HG03457 (cell line): ENCODE measurements at regions not wholly inside any gene's neighbourhood (a gene's known extent, or its start where the extent isn't known, plus 50 kb on each side); places are given as distances from the start of the nearest gene placed in this dataset.

Experiments
- ATAC-seq: cut with Tn5 transposase; IDR thresholded peaks from one replicate; pipeline ENCODE4 v1.9.1; 2021; ENCODE audit warnings: moderate number of reproducible peaks; ENCODE audit not compliant: unreplicated experiment

DNA sequence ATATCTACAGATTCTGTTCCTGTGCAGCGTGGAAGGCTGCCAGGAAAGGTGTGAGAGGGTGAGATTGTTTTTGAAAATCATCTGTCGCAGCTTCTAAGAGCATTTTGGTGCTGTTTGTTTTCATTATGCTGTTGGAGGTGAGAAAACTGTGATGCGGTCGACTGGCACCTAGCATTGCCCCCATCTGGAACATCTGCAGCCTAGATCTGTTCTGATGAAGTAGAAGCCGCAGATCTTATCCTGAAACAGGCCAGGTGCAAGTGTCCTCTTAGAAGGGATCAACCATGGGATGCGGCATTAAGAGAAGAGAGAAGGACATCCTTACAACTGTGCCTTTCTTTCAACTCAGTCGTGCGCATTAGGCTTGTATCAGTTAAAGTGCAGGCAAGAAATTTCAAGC is 167.3 kb downstream of the CDH26 start:
- no peak for ATAC-seq

DNA sequence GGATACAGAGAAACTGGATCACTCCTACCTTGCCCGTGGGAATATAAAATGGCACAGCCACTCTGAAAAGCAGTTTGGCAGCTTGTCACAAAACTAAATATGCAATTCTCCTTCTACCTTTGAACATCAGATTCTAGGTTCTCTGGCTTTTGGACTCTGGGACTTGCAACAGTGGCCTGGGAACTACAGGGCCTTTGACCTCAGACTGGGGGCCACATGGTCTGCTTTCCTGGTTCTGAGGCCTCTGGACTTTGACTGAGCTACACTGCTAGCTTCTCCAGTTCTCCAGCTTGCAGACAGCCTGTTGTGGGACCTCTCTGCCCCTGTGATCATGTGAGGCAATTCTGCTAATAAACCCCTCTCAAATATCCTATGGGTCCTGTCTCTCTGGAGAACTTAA is 168.8 kb downstream of the CDH26 start:
- no peak for ATAC-seq

- ATAC-seq = no peak
Measured at GRCh38 chr20:60131375-60131774, 173.2 kb downstream of the CDH26 start.

DNA sequence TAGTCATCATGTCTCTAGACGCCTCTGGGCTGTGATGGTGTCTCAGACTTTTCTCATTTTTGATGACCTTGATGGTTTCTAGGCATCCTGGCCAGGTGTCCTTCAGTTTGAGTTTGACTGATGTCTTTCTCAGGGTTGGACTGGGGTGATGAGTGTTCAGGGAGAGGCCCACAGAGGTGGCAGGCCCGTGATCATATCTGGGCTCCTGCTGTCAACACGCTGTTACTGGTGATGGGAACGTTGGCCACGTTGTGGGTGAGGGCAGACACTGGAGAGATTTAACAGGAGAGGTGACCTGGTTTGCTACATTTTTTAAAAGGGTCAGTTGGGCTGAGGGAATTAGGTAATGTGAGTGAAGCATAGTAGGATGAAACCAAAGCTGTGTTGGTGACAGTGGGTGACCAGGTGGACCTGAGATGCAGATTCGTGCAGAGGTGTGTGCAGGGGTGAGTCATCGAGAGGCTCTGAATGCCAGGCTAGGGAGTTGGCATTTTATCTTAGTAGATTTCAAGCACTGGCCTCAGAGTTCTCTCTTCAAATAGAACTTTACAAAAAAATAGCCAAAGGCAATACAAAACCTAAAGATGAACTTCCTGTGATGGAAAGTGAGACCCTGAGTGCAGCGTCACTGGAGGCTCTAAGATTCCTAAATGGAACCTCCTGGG is 174.1 kb downstream of the CDH26 start:
- ATAC-seq = no peak

DNA sequence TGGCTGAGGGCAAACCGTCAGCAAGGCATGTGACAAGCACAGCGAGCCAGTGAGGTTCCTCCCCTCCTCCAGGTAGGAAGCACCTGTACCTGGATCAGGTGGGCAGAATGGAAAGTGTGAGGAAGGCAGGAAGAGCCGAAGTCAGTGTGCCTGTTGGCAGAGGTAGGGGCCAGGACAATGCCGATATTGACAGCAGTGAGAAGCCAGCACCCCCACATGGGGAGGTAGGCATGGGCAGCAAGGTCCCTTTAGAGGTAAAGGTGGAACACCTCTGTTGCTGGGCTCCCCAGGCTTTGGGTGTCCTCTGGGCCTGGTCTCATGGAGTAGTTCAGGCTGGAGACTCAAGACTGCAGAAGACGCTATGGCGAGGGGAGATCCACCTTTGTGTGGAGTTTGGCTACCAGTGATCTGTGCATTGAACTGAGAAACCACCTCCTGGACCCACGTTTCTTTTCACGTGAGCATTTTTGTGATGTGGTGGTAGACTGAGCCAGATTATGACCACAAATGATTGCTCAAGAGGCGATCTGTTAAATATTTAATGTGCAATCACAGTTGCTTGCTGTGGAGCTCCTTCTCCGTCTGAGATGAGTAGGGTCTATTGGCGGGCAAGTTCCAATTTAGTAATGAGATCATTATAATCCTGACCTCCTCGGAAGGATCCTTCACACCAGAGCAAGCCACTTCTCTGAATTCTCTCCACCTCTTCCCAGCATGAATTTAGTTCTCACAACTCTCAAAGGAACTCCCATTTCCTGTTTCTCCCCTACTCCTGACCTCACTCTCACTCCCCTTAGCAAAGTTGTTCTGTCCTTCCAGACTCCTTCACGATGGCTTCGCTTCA is 174.8 kb downstream of the CDH26 start:
- ATAC-seq = no peak

GRCh38 chr20:60135276-60135675 is 177.1 kb downstream of the CDH26 start:
- no peak for ATAC-seq

- no peak for ATAC-seq
Measured at GRCh38 chr20:60136645-60137401, 178.6 kb downstream of the CDH26 start.

- no peak for ATAC-seq
Measured at GRCh38 chr20:60137657-60138245, 179.5 kb downstream of the CDH26 start.

DNA sequence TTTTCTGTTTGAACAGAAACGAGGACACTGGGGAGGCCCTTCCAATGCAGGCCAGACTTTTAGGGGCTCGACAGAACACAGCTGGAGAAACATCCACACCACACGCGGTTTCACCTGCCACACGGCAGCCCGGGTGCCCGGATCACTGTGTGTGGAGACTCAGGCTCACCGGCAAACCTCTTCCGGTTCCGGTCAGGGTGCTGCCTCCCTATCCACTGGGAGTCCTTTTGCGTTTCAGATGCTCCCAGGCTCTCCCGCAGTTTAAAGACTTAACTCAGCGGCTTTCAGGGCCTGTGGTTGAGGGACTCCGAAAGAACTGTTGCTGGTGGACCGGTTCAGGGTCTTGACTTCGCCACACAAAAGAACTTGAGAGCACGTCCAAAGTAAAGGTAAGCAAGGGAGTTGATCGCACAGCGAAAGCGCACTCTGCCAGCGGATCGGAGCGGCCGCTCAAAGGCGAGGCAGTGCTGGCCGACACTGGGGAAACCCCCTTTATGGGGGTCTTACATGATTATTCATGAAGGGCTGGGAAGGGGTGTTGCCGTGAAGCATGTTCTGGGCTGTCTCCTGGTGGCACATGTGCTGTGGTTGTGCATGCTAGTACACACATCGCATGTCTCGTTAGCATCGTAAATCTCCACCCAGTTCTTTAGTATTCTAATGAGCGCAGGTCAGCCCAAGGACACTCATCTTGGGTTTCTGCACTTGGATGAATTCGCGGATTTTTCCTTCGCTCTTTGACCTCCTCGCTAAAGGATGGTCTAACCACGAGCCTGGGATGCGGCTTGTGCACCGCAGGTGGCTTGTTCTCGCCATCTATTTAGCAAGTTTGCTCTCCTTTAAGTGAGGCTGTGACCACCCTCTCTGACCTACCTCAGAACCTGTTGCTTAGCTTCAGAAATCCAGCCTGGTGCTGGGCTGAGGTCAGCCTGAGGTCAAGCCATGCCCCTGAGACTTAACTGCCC is 180.3 kb downstream of the CDH26 start:
- no peak for ATAC-seq

- no peak for ATAC-seq
Measured at GRCh38 chr20:60139663-60140446, 181.6 kb downstream of the CDH26 start.

- ATAC-seq = no peak
Measured at GRCh38 chr20:60142587-60142986, 184.4 kb downstream of the CDH26 start.

GRCh38 chr20:60143261-60143842 is 185.1 kb downstream of the CDH26 start:
- ATAC-seq = no peak

- ATAC-seq = no peak
Measured at GRCh38 chr20:60144404-60144803, 186.2 kb downstream of the CDH26 start.

- no peak for ATAC-seq
Measured at GRCh38 chr20:60144974-60145527, 186.8 kb downstream of the CDH26 start.

GRCh38 chr20:60147004-60147403 is 188.8 kb downstream of the CDH26 start:
- no peak for ATAC-seq

DNA sequence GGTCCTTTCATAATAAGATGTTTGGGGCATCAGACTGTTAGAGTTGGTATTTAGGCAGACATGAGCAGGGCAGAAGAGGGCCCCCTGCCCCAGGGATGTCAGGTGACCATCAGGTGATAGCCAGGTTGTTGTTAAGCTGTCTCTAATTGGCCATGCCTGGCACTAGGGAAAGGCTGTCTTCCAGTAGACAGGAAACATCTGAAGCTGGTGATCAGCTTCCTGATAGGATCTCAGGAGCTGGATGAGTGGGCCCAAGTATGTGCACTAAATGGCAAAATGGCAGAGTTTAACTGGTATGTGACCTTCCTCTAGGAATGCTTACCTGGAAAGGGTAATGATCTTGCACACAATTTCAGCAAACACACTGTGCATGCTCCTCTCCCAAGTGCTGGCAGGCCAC is 190.7 kb downstream of the CDH26 start:
- ATAC-seq = no peak

DNA sequence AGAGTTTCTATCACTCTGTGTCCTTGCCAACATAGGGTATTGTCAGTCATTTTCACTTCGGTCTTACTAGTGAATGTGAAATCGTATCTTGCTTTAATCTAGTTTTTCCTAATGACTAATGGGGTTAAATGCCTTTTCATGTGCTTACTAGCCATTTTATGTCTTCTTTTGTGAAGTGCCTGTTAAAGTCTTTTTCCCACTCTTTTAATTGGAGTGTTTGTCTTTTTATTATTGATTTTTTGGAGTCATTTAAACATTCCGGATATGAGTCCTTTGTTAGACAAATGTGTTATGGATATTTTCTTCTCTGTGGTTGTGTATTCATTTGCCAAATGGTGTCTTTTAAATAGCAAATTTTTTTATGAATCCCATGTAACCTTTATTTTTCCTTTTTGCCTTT is 194.6 kb downstream of the CDH26 start:
- ATAC-seq = no peak

GRCh38 chr20:60160451-60161145 is 202.4 kb downstream of the CDH26 start:
- ATAC-seq = no peak
